ENCODE measurements at regions not wholly inside any gene's neighbourhood (a gene's known extent, or its start where the extent isn't known, plus 50 kb on each side); places are given as distances from the start of the nearest gene placed in this dataset.
"Not testable (repeated sequence)": the region's sequence is repeated elsewhere in the genome, so short reads cannot be mapped to it uniquely, and the experiment has no call there.

- no peak for DNase-seq (ENCODE audit: low read depth)
Measured at GRCh38 chr15:89028036-89028435, 60.2 kb upstream of the ABHD2 start.

GRCh38 chr15:89030311-89030710, 57.9 kb upstream of the ABHD2 start:
- no peak for DNase-seq (ENCODE audit: low read depth)

- DNase-seq (ENCODE audit: low read depth): not testable (repeated sequence)
Measured at GRCh38 chr15:89031637-89032285, 56.5 kb upstream of the ABHD2 start.

GRCh38 chr15:89034305-89034704, 54.0 kb upstream of the ABHD2 start:
- no peak for DNase-seq (ENCODE audit: low read depth)

GRCh38 chr15:89035150-89035549, 53.1 kb upstream of the ABHD2 start:
- no peak for DNase-seq (ENCODE audit: low read depth)

- no peak for DNase-seq (ENCODE audit: low read depth)
Measured at GRCh38 chr15:89035658-89036057, 52.6 kb upstream of the ABHD2 start.

GRCh38 chr15:89038146-89038545, 50.1 kb upstream of the ABHD2 start:
- DNase-seq (ENCODE audit: low read depth): no peak
